CD4-positive, alpha-beta T cell (primary cell): ENCODE measurements at regions not wholly inside any gene's neighbourhood (a gene's known extent, or its start where the extent isn't known, plus 50 kb on each side); places are given as distances from the start of the nearest gene placed in this dataset.

Experiments used
- ATAC-seq: fragments of 200-7000 bp; cut with Tn5 transposase; one replicate; pipeline ENCODE4 v1.10.0; 2022; ENCODE audit warnings: mild to moderate bottlenecking; ENCODE audit not compliant: poor library complexity
- CTCF ChIA-PET: fragments of 350-600 bp; sonication (Branson Sonifier 250); formaldehyde crosslinking; loops from one replicate; lab custom pipeline; 2021; ENCODE audit warnings: antibody characterized with exemption, inconsistent platforms; lab: Charles Lee
- POLR2A ChIA-PET: fragments of 350-600 bp; sonication (Branson Sonifier 250); formaldehyde crosslinking; loops from one replicate; lab custom pipeline; 2021; ENCODE audit warnings: antibody characterized with exemption, inconsistent platforms; lab: Charles Lee
- DNase-seq, 14 experiments: peaks; one replicate each; pipeline ENCODE4 v3.0.0-alpha.2; 2013 to 2020; ENCODE audit warnings: mixed read lengths in 2 of 14
- H3K27ac ChIP-seq, 2 donors: one replicate each; pipeline versions ENCODE4 v1.5.1 to v1.7.0; 2013; ENCODE audit warnings: low read length in 2 of 2, low read depth in 1 of 2, mild to moderate bottlenecking in 1 of 2
- H3K27me3 ChIP-seq, 2 experiments: 1 replicate in 1 of 2; 2 replicates in 1 of 2; pipeline versions ENCODE4 v1.6.1 to v1.7.0; 2013; ENCODE audit warnings: low read length in 2 of 2, control low read depth in 1 of 2, mild to moderate bottlenecking in 1 of 2, moderate library complexity in 1 of 2; ENCODE audit not compliant: insufficient read depth in 2 of 2, control insufficient read depth in 1 of 2
- H3K36me3 ChIP-seq: one replicate; pipeline ENCODE4 v1.6.1; 2013; ENCODE audit warnings: low read length, control low read depth; ENCODE audit not compliant: insufficient read depth
- H3K4me1 ChIP-seq: one replicate; pipeline ENCODE4 v1.6.1; 2013; ENCODE audit warnings: low read length, control low read depth; ENCODE audit not compliant: insufficient read depth
- H3K4me3 ChIP-seq: one replicate; pipeline ENCODE4 v1.5.1; 2013; ENCODE audit warnings: mild to moderate bottlenecking, low read length, moderate library complexity
- H3K9me3 ChIP-seq, 2 experiments: 1 replicate in 1 of 2; 2 replicates in 1 of 2; pipeline versions ENCODE4 v1.6.1 to v1.7.0; 2013; ENCODE audit warnings: low read length in 2 of 2, mild to moderate bottlenecking in 2 of 2, control low read depth in 1 of 2, moderate library complexity in 1 of 2; ENCODE audit not compliant: control insufficient read depth in 1 of 2, insufficient read depth in 1 of 2
- H3K27ac Mint-ChIP-seq: one replicate; pipeline ENCODE4 v1.8.0; 2020; ENCODE audit warnings: mixed read lengths
- H3K27me3 Mint-ChIP-seq: one replicate; pipeline ENCODE4 v1.8.0; 2021; ENCODE audit warnings: mixed read lengths
- H3K36me3 Mint-ChIP-seq: one replicate; pipeline ENCODE4 v1.8.0; 2021; ENCODE audit warnings: low read depth, mixed read lengths
- H3K4me1 Mint-ChIP-seq: one replicate; pipeline ENCODE4 v1.8.0; 2021; ENCODE audit warnings: low read depth, mixed read lengths
- H3K4me3 Mint-ChIP-seq: one replicate; pipeline ENCODE4 v1.8.0; 2020; ENCODE audit warnings: mild to moderate bottlenecking, mixed read lengths
- H3K9me3 Mint-ChIP-seq: one replicate; pipeline ENCODE4 v1.8.0; 2020; ENCODE audit warnings: mixed read lengths
- intact Hi-C, 2 experiments: fragments of 100-400 bp; cut with DNase I in 1 of 2; cut with micrococcal nuclease in 1 of 2; formaldehyde crosslinking; loops; one replicate each; pipeline versions ENCODE4 v1.15.1 to v1.9.0; 2023 to 2025; cut with DNase I, micrococcal nuclease
- TF ChIP-seq, protein P1 (sequence below): fragments of 200-600 bp; IDR thresholded peaks from one replicate; pipeline ENCODE4 v1.8.0; 2022; ENCODE audit warnings: antibody characterized with exemption, mild to moderate bottlenecking

DNA sequence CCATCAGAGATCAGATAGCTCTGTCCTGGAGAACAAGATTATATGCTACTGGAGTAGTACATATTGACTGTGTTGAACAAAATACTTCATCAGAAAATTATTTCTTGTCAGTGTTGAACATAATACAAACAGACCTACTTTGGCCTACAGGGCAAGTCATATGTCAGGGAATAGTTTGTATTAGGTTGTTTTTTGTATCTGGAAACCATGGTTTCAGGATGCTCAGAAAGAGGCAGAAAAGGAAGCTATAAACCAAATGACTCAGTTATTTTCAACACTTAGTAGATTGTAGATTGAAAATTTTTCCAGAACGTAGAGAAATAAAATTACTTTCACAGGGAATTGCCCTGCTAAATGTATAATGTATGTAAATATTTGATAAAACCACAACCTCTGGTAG, 198.4 kb downstream of the CYB561 start:
- H3K27me3 Mint-ChIP-seq: no peaks in the 10 kb centered on the region
- ChIA-PET POLR2A (no interaction called here), CTCF (no interaction called here)
- no peak overlapping the region for H3K27ac Mint-ChIP-seq
- Histone ChIP-seq H3K9me3 (no peaks in the 10 kb centered on the region), H3K27me3 (no peaks in the 10 kb centered on the region), H3K4me1 (no peaks in the 10 kb centered on the region), H3K36me3 (no peaks in the 10 kb centered on the region), H3K4me3 (no peak overlapping the region), H3K27ac (no peak overlapping the region)
- H3K36me3 Mint-ChIP-seq: peaks cover 23% of the 10 kb centered on the region
- no peak overlapping the region for H3K4me3 Mint-ChIP-seq
- ATAC-seq: no peak
- TF ChIP-seq, protein P1, sequence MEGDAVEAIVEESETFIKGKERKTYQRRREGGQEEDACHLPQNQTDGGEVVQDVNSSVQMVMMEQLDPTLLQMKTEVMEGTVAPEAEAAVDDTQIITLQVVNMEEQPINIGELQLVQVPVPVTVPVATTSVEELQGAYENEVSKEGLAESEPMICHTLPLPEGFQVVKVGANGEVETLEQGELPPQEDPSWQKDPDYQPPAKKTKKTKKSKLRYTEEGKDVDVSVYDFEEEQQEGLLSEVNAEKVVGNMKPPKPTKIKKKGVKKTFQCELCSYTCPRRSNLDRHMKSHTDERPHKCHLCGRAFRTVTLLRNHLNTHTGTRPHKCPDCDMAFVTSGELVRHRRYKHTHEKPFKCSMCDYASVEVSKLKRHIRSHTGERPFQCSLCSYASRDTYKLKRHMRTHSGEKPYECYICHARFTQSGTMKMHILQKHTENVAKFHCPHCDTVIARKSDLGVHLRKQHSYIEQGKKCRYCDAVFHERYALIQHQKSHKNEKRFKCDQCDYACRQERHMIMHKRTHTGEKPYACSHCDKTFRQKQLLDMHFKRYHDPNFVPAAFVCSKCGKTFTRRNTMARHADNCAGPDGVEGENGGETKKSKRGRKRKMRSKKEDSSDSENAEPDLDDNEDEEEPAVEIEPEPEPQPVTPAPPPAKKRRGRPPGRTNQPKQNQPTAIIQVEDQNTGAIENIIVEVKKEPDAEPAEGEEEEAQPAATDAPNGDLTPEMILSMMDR: no peak
- no peak for DNase-seq
- no peaks in the 10 kb centered on the region for H3K9me3 Mint-ChIP-seq
- no peaks in the 10 kb centered on the region for H3K4me1 Mint-ChIP-seq
- intact Hi-C loops: no loop called here

DNA sequence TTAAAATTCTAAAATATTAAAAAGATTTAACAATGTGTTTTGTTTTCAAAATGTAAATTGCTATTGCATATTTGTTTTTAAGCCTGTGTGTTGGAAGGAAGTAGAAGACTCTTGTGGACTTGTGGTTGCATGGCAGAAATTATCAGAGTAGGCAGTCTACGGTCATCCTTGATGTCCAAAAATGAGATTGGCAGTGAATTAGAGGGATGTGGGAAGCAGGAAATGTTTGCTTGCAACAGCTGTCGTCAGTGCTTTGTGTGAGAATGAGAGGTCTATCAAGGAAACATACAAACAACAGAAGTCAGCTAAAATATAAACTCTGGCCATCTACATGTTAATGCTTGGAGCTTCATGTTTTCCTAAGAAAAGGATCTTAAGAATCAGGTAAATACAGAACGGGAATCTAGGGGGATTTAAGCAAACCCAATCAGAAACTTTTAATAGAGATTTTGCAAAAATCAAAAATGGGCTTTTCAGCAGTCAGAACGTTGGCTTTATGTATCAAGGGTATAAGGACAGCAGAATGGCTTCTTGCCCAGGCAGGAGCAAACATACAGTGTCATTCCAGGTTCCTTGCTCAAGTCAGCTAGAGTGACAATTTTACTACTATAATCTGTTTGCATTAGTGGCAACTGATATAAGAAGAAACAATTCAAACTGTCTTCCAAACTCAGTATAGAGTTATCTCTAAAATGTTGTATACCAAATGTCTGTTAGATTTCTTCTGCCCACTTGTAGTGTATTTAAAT, 196.7 kb downstream of the CYB561 start:
- Mint-ChIP-seq H3K27me3 (no peaks in the 10 kb centered on the region), H3K36me3 (peaks cover 11% of the 10 kb centered on the region), H3K9me3 (no peaks in the 10 kb centered on the region), H3K4me1 (no peaks in the 10 kb centered on the region), H3K27ac (no peak overlapping the region), H3K4me3 (no peak overlapping the region)
- H3K4me1 ChIP-seq: no peaks in the 10 kb centered on the region
- ChIA-PET POLR2A (no interaction called here), CTCF (no interaction called here)
- H3K27ac ChIP-seq: no peak overlapping the region
- H3K4me3 ChIP-seq: no peak overlapping the region
- no peak for ATAC-seq
- no peak for DNase-seq
- intact Hi-C loops: no loop called here
- H3K27me3 ChIP-seq: no peaks in the 10 kb centered on the region
- H3K36me3 ChIP-seq: no peaks in the 10 kb centered on the region
- TF ChIP-seq, protein P1: no peak
- no peaks in the 10 kb centered on the region for H3K9me3 ChIP-seq

DNA sequence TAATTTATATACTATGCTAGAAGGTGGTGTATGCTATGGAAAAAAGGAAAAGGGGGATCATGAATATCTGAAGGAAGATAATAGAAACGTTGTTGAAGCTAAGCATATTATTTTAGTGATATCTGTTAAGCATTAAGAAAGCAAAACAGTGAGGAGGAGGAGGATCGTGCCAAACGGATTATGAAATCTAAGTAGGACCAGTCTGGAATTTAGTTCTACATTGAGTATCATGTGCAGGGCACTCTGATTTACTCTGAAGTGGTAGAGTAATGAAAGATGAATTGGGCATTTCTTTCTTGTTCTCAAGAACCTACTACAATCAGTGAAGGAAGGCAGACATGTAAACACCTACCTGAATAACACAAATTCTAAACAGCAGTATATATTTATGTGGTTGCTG, 195.3 kb downstream of the CYB561 start:
- no peaks in the 10 kb centered on the region for H3K4me1 ChIP-seq
- ATAC-seq: no peak
- DNase-seq: no peak
- H3K27ac Mint-ChIP-seq: no peak overlapping the region
- no peak overlapping the region for H3K4me3 Mint-ChIP-seq
- TF ChIP-seq, protein P1: no peak
- H3K27me3 ChIP-seq: no peaks in the 10 kb centered on the region
- POLR2A ChIA-PET: no interaction called here
- H3K27me3 Mint-ChIP-seq: no peaks in the 10 kb centered on the region
- CTCF ChIA-PET: no interaction called here
- H3K9me3 Mint-ChIP-seq: peaks cover 6% of the 10 kb centered on the region
- peaks cover 0 to 4% of the 10 kb centered on the region in 2 experiments for H3K9me3 ChIP-seq
- intact Hi-C loops: no loop called here
- H3K36me3 Mint-ChIP-seq: peaks cover 8% of the 10 kb centered on the region
- no peaks in the 10 kb centered on the region for H3K36me3 ChIP-seq
- no peak overlapping the region for H3K4me3 ChIP-seq
- H3K27ac ChIP-seq: no peak overlapping the region
- no peaks in the 10 kb centered on the region for H3K4me1 Mint-ChIP-seq
